GM18858 (cell line): ENCODE measurements at regions not wholly inside any gene's neighbourhood (a gene's known extent, or its start where the extent isn't known, plus 50 kb on each side); places are given as distances from the start of the nearest gene placed in this dataset.

Experiments used
- ATAC-seq: cut with Tn5 transposase; IDR thresholded peaks from one replicate; pipeline ENCODE4 v1.9.1; 2021; ENCODE audit not compliant: unreplicated experiment

DNA sequence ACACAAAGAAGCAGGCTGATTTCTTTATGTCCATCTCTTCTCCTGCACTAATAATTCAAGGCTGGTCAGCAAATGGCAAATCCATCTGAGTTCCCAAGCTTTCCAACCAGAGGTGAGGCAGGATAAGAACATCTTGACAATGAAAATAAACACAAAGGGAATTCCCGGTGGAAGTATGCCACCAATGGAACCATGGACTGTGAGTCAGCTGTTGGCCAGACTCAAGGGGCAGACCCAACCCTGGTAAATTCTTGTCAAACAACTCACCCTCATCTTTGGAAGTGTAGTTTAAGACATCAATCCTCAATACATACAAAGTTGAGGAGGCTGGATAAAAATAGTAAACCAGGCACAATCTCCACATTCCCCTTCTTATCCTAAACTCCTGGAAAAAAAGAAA is 74.3 kb upstream of the CES5A start:
- ATAC-seq: no peak

DNA sequence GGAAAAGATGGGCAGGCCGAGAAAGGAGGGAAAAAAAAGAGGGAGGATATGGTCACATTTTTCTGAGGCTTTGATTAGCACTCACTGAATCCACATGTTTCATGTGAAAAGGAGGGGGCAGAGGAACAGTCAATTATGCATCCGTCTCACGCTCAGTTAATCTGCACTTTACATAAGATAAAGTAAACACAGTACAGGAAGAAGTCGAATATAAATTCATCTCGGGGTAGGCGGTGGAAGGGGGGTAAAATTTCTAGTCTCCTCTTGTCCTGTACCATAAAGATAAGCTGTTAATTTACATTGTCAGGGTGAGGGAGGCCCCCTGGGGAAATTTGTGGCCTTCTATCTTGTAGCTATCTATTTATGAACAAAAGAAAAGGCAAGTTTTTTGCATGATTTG is 73.1 kb upstream of the CES5A start:
- no peak for ATAC-seq

DNA sequence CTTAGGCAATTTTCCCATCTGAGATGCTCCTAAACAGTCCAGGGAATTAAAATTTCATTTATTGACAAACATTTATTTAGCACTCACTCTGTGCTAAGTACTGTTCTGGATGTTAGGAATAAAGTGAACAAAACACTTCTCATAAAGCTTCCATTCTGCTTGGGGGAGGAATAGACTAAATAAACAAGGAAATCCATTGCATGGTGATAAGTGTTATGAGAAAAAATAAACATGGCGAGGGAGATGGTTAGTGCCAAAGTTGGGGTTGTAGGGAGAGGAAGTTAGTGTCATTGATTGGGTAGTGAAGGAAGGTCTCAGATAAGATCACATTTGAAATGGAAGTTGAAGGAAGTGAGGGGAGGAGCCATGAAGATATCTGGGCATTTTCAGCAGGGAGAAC is 72.2 kb upstream of the CES5A start:
- ATAC-seq: no peak

DNA sequence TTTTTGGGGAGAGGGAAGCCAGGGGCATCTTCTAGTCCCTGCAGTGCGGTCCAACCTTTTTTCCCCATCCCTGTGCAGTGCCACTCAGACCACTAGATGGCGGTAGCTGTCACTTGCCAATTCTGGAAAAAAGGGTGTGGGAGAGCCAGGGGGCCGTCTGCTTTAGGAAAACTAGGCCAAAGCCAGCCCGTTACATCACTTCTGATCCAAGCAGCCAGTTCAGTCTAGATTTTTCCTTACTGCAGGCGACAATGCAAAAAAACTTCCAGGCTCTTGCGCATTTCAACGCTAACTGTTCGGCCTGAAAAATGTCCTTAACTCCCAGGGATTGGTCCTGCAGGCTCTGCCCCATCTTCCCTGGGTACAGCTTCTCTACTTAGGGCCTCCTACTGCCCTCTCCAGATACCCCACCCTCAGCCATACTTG is 69.2 kb upstream of the CES5A start:
- no peak for ATAC-seq

DNA sequence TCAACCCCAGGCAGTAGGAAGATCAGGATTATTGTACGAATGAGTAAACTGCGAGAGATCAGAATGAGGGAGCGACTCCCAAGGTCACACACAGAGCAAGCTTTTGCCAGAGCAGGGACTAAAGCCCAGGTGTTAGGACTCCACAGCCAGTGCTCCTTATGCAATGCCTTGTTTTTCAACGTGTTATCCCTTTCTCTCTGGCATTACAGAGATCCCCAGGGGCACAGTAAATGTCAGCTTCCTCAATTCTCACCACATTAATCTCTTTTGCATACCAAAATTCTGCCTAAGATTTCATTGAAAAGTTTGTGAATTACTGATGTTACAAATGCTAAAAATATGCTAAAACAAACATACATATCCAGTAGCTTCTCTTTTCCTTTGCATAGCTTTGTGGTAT is 68.1 kb upstream of the CES5A start:
- ATAC-seq: no peak

DNA sequence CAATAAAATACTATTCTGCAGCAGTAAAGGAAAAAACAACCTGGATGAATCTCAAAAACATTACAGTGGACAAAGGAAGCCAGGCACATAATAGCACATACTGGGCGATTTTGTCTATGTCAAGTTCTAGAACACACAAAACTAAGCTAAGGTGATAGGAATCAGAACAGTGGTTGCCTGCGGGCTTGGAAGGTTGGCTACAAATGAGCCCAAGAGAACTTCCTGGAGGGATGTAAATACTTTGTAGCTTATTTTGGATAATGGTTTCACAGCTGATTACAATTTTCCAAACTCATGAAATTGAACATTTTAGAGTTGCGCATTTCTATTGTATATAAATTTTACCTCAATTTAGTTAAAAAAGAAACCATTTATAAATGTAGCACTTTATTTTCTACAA is 67.6 kb upstream of the CES5A start:
- ATAC-seq: no peak

DNA sequence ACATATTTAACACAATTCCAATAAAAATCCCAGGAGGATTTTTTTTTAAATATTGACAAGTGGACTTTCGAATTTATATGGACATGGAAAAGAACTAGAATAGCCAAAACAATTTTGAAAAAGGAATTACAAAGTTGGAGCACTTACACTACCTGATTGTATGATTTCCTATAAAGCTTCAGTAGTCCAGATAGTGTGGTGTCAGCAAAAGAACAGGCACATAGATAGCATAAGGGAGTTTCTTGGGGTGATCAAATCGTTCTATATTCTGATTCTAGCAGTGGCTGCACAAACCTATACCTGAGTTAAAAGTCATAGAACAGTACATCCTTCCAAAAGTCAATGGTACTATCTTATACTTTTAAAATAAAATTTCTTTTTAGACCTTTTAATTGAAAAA is 66.4 kb upstream of the CES5A start:
- ATAC-seq: no peak

DNA sequence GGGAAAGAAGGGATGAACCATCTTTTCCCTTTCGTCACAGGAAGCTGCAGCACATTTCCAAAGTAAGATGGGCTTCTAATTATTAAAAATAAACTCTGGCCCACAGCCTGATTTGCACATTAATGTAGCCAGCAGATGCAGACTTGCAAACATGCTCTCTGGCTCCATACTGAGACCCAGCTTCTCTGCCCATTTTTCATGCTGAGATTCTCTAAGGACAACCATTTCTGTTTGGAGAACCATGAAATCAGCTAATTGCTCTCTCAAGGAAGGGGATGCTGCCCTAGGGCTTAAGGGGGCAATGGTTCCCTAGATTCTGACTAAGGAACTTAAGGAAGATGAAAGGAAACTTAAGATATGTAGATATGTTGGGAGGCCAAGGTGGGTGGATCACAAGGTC is 63.0 kb upstream of the CES5A start:
- ATAC-seq: no peak

DNA sequence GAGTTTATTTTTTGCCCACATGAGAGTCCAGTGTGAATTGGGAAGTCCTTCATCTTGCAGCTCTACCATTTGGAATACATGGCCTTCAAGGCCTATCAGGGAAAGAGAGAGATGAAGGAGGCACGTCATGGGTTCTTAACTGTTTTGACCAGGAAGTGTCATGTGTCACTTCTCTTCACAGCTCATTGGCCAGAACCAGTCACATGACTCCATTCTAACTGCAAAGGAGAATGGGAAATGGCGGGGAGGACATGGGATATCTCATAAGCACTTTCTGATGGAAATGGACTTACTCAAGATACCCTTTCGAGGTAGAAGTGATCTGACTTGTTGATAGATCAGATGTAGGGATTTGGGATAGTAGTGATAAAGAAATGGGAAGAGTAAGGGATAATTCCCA is 57.9 kb upstream of the CES5A start:
- ATAC-seq: no peak

DNA sequence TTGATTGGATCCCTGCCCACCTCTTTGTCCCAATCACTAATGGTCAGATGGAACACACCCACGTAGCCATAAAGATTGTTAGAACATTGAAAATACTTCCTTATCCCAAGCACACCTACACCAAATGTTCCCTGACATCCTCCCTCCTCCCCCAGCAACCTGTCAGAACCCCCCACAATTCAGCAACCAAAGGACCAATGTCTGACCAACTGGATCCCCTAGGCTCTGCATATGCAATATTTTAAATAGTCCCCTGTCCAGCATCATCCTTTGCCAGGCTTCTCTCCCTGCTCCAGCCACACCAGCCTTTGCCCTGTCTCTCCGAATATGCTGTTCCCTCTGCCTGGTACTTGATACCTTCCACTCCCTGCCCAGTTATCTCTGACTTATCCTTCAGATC is 54.9 kb upstream of the CES5A start:
- ATAC-seq: no peak

DNA sequence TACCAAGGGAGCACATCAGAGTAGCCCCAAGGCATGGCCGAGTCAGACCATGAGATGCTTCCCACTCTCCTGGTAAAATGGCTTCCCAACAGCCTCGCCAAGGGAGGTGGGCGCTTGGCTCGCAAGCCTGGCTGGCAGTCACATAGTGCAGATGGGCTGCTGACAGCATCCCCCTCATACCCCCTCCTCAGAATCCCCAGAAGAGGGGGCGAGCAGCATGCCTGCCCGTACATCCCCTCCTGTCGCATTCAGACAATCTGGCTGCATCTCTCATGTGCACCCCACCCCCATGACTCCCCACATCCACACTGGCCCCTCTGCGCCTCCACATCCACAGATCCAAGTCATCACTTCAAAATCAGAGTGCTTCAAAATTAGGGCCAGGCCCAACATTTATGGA is 54.0 kb upstream of the CES5A start:
- ATAC-seq: no peak

DNA sequence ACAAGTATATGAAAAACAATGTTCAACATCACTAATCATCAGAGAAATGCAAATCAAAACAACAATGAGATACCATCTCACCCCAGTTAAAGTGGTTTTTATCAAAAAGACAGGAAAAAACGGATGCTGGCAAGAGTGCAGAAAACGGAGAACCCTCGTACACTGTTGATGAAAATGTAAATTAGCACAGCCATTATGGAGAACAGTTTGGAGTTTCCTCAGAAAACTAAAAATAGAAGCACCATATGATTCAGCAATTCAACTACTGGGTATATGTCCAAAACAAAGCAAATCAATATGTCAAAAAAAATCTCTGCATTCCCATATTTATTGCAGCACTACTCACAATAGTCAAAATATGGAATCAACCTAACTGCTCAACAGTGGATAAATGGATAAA is 50.1 kb upstream of the CES5A start:
- no peak for ATAC-seq
